ENCODE measurements at regions not wholly inside any gene's neighbourhood (a gene's known extent, or its start where the extent isn't known, plus 50 kb on each side); places are given as distances from the start of the nearest gene placed in this dataset.

GRCh38 chr3:30259730-30260129, 346.7 kb upstream of the TGFBR2 start:
- no peak for TF ChIP-seq CTCF (IDR thresholded peaks at IDR 0.05)
- TF ChIP-seq POLR2AphosphoS5 (IDR thresholded peaks at IDR 0.05; ENCODE audit: low read depth, low read length) = no peak
- TF ChIP-seq SIN3A (IDR thresholded peaks at IDR 0.05; ENCODE audit: borderline replicate concordance, insufficient read depth, low read depth, low read length) = no peak
- TF ChIP-seq TCF7L2 (IDR thresholded peaks at IDR 0.05; ENCODE audit: low read depth, low read length) = no peak

All from Panc1 (cell line).